Adrenal gland (tissue), 9 donors: ENCODE measurements at regions not wholly inside any gene's neighbourhood (a gene's known extent, or its start where the extent isn't known, plus 50 kb on each side); places are given as distances from the start of the nearest gene placed in this dataset.

Experiments used
- DNase-seq, 7 donors: peaks; one replicate each; pipeline ENCODE4 v3.0.0-alpha.2; 2019 to 2020
- H3K27ac ChIP-seq, 5 donors: fragments of 200-600 bp; sonication (generic) in 4 of 5; 1 replicate in 3 of 5; 2 replicates in 2 of 5; pipeline versions ENCODE4 v1.5.1 to v1.8.0; 2016 to 2020; ENCODE audit warnings: mild to moderate bottlenecking in 1 of 5
- H3K27me3 ChIP-seq: fragments of 200-600 bp; 2 replicates; pipeline ENCODE4 v1.8.0; 2021
- H3K36me3 ChIP-seq, 2 donors: fragments of 200-600 bp; replicated peaks in 1 of 2; 1 replicate in 1 of 2; 2 replicates in 1 of 2; pipeline versions ENCODE4 v1.5.1 to v1.8.0; 2018 to 2022
- H3K4me1 ChIP-seq, 2 donors: fragments of 200-600 bp; replicated peaks in 1 of 2; 1 replicate in 1 of 2; 2 replicates in 1 of 2; pipeline versions ENCODE4 v1.5.1 to v1.8.0; 2018 to 2021
- H3K4me3 ChIP-seq, 4 donors: fragments of 200-600 bp; sonication (generic) in 3 of 4; one replicate each; pipeline ENCODE4 v1.5.1; 2016 to 2018
- H3K9me3 ChIP-seq, 3 donors: fragments of 200-600 bp; sonication (generic) in 1 of 3; replicated peaks in 1 of 3; 1 replicate in 2 of 3; 2 replicates in 1 of 3; pipeline versions ENCODE4 v1.5.1 to v1.8.0; 2016 to 2021
- CTCF ChIP-seq, 6 experiments: fragments of 450-650 bp in 4 of 6; fragments of 200-600 bp in 2 of 6; sonication (generic) in 1 of 6; IDR thresholded peaks; 1 replicate in 5 of 6; 2 replicates in 1 of 6; pipeline versions ENCODE4 v1.5.1 to v1.8.0; 2016 to 2021; ENCODE audit warnings: antibody characterized with exemption in 6 of 6, mild to moderate bottlenecking in 2 of 6, moderate library complexity in 1 of 6
- POLR2A ChIP-seq, 2 donors: fragments of 450-650 bp; IDR thresholded peaks; one replicate each; pipeline ENCODE4 v1.6.1; 2017; ENCODE audit warnings: antibody characterized with exemption in 2 of 2, mild to moderate bottlenecking in 2 of 2, moderate library complexity in 1 of 2
- WGBS, 4 donors: extraction: QIAGEN DNeasy Blood & Tissue Kit in 2 of 4; methylation state at CpG; one replicate each; pipeline versions ENCODE4 v1.1.5 to v1.1.7; 2013 to 2017; 5-methylcytosine and 5-hydroxymethylcytosine counted together
- intact Hi-C, 2 donors: fragments of 100-400 bp; cut with DNase I; formaldehyde crosslinking; loops; one replicate each; pipeline versions ENCODE4 v1.14.1 to v1.15.0; 2022 to 2023
- donor health status: healthy with polysubstance abuse.
- donor health status: Bipolar disorder and iron deficiency.
- donor health status: DM: yes; HTN: yes; CAD: no.
- donor health status: DM: no; HTN: no; CAD: no.
- donor health status: DM: no; HTN: no; CAD: no.

GRCh38 chr5:3323144-3323543 lies 272.5 kb upstream of the IRX1 start:
- Histone ChIP-seq H3K27me3 (no peaks in the 10 kb centered on the region), H3K4me1 (no peaks in the 10 kb centered on the region), H3K9me3 (no peaks in the 10 kb centered on the region), H3K4me3 (no peak overlapping the region), H3K36me3 (no peaks in the 10 kb centered on the region), H3K27ac (no peak overlapping the region)
- no peak for DNase-seq
- WGBS, 4 donors: 82 to 94% (median 88%) methylated on average over 3 of the region's 3 CpGs
- no peak for TF ChIP-seq POLR2A (IDR thresholded peaks at IDR 0.05)
- no peak for TF ChIP-seq CTCF (IDR thresholded peaks at IDR 0.05)
- intact Hi-C loops: no loop called here

- no peaks in the 10 kb centered on the region for H3K9me3 ChIP-seq
- 91 to 97% (median 95%) methylated on average over 3 of the region's 3 CpGs for WGBS, 4 donors
- H3K36me3 ChIP-seq: no peaks in the 10 kb centered on the region
- no peak for TF ChIP-seq POLR2A (IDR thresholded peaks at IDR 0.05)
- intact Hi-C loops: no loop called here
- no peak overlapping the region for H3K4me3 ChIP-seq
- no peak for DNase-seq
- H3K4me1 ChIP-seq: no peaks in the 10 kb centered on the region
- H3K27ac ChIP-seq: no peak overlapping the region
- H3K27me3 ChIP-seq: no peaks in the 10 kb centered on the region
Measured at GRCh38 chr5:3322642-3323041, 273.0 kb upstream of the IRX1 start.

GRCh38 chr5:3321923-3322322 lies 273.7 kb upstream of the IRX1 start:
- 81 to 89% (median 83%) methylated on average over 10 of the region's 10 CpGs for WGBS, 4 donors
- intact Hi-C loops: no loop called here
- no peak for TF ChIP-seq POLR2A (IDR thresholded peaks at IDR 0.05)
- TF ChIP-seq CTCF (IDR thresholded peaks at IDR 0.05): no peak
- Histone ChIP-seq H3K27ac (no peak overlapping the region), H3K9me3 (no peaks in the 10 kb centered on the region), H3K36me3 (no peaks in the 10 kb centered on the region), H3K4me3 (no peak overlapping the region), H3K27me3 (no peaks in the 10 kb centered on the region), H3K4me1 (no peaks in the 10 kb centered on the region)
- DNase-seq: no peak

GRCh38 chr5:3321119-3321760 lies 274.4 kb upstream of the IRX1 start:
- H3K4me3 ChIP-seq: no peak overlapping the region
- no peak for TF ChIP-seq POLR2A (IDR thresholded peaks at IDR 0.05)
- TF ChIP-seq CTCF (IDR thresholded peaks at IDR 0.05): no peak
- no peak overlapping the region for H3K27ac ChIP-seq
- no peaks in the 10 kb centered on the region for H3K9me3 ChIP-seq
- intact Hi-C loops: no loop called here
- H3K4me1 ChIP-seq: no peaks in the 10 kb centered on the region
- no peak for DNase-seq
- 80 to 85% (median 83%) methylated on average over 11 of the region's 11 CpGs for WGBS, 4 donors
- no peaks in the 10 kb centered on the region for H3K27me3 ChIP-seq
- no peaks in the 10 kb centered on the region for H3K36me3 ChIP-seq

- H3K4me3 ChIP-seq: no peak overlapping the region
- WGBS, 4 donors: 50 to 67% (median 63%) methylated on average over 14 to 19 of the region's 19 CpGs
Measured at GRCh38 chr5:3320317-3320875, 275.2 kb upstream of the IRX1 start.

More at GRCh38 chr5:3320317-3320875, 275.2 kb upstream of the IRX1 start:
- Histone ChIP-seq H3K4me1 (no peaks in the 10 kb centered on the region), H3K9me3 (no peaks in the 10 kb centered on the region), H3K27me3 (no peaks in the 10 kb centered on the region), H3K27ac (no peak overlapping the region), H3K36me3 (no peaks in the 10 kb centered on the region)
- intact Hi-C loops: no loop called here
- no peak for DNase-seq
- TF ChIP-seq CTCF (IDR thresholded peaks at IDR 0.05) (no peak), POLR2A (IDR thresholded peaks at IDR 0.05) (no peak)
